Heart left ventricle (tissue), 13 donors: ENCODE measurements at regions not wholly inside any gene's neighbourhood (a gene's known extent, or its start where the extent isn't known, plus 50 kb on each side); places are given as distances from the start of the nearest gene placed in this dataset.

Experiments used
- POLR2A ChIP-seq, 2 donors: fragments of 450-650 bp; IDR thresholded peaks; one replicate each; pipeline ENCODE4 v1.6.1; 2017; ENCODE audit warnings: antibody characterized with exemption in 2 of 2, mild to moderate bottlenecking in 2 of 2, moderate library complexity in 2 of 2
- TF ChIP-seq, protein P1 (sequence below), 12 donors: fragments of 200-600 bp; sonication (generic) in 4 of 12; IDR thresholded peaks; one replicate each; pipeline versions ENCODE4 v1.5.0 to v1.8.0; 2018 to 2022; ENCODE audit warnings: antibody characterized with exemption in 12 of 12, mild to moderate bottlenecking in 5 of 12
- donor health status: ischemic (EF 13 %, LVEDD 7.1; RV severe dilation, severe dysfunction).
- donor health status: DM: no; HTN: yes; CAD: no.
- donor health status: DM: no; HTN: no; CAD: no.
- donor health status: ischemic (EF 25% LVEDD 6.9; RV normal size, moderate dysfunction).
- donor health status: ischemic (EF 25% LVEDD 5.7; RV mildly dilated, moderate dysfunction).
- donor health status: ischemic (EF 35%, LVEDD 5.7; RV mildly dilated, moderate dysfunction).
- donor health status: nonischemic (EF 11% LVEDD 7.7; RV severe dilation, severe dysfunction).
- donor health status: DM: yes; HTN: yes; CAD: no.
- donor health status: PGD.
- donor health status: ischemic (EF 29% LVEDD 5.4; RV normal size, mild dysfunction).
- donor health status: nonischemic (EF 23%, LVEDD 6.1; RV moderate dilation, normal function).

DNA sequence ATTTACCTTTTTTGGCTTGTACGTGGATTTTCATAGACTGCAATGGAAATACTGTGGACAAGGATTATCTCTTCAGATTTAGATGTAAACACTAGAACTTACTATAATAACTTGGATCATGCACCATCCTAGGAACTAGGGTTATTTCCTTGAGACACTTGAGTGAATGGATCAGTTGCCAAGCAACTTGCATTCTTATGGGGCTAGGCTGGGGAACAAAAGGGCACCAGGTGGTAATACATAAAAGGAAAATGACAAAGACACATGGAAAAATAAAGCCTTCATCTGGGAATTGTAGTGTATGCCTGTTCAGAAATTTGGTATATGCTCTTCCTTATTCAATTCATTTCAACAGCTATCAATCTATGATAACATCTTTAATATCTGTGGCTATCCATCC, 247.1 kb downstream of the SPRY1 start:
- TF ChIP-seq, protein P1, sequence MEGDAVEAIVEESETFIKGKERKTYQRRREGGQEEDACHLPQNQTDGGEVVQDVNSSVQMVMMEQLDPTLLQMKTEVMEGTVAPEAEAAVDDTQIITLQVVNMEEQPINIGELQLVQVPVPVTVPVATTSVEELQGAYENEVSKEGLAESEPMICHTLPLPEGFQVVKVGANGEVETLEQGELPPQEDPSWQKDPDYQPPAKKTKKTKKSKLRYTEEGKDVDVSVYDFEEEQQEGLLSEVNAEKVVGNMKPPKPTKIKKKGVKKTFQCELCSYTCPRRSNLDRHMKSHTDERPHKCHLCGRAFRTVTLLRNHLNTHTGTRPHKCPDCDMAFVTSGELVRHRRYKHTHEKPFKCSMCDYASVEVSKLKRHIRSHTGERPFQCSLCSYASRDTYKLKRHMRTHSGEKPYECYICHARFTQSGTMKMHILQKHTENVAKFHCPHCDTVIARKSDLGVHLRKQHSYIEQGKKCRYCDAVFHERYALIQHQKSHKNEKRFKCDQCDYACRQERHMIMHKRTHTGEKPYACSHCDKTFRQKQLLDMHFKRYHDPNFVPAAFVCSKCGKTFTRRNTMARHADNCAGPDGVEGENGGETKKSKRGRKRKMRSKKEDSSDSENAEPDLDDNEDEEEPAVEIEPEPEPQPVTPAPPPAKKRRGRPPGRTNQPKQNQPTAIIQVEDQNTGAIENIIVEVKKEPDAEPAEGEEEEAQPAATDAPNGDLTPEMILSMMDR (IDR thresholded peaks at IDR 0.05): no peak
- TF ChIP-seq POLR2A (IDR thresholded peaks at IDR 0.05): no peak
